Breast epithelium (tissue), 4 donors: ENCODE measurements at regions not wholly inside any gene's neighbourhood (a gene's known extent, or its start where the extent isn't known, plus 50 kb on each side); places are given as distances from the start of the nearest gene placed in this dataset.

Source experiments
- DNase-seq, 2 donors: peaks; one replicate each; pipeline ENCODE4 v3.0.0-alpha.2; 2019; ENCODE audit warnings: low spot score in 2 of 2
- H3K27ac ChIP-seq, 2 donors: fragments of 200-600 bp; sonication (generic) in 1 of 2; one replicate each; pipeline ENCODE4 v1.5.1; 2016 to 2019; ENCODE audit warnings: mild to moderate bottlenecking in 1 of 2
- H3K27me3 ChIP-seq, 2 donors: fragments of 200-600 bp; sonication (generic) in 1 of 2; one replicate each; pipeline versions ENCODE4 v1.5.1 to v1.6.0; 2017 to 2019; ENCODE audit warnings: control low read depth in 1 of 2, mild to moderate bottlenecking in 1 of 2
- H3K36me3 ChIP-seq: fragments of 200-600 bp; one replicate; pipeline ENCODE4 v1.5.1; 2019
- H3K4me1 ChIP-seq, 2 donors: fragments of 200-600 bp; sonication (generic); one replicate each; pipeline ENCODE4 v1.5.1; 2016 to 2019; ENCODE audit warnings: control low read depth in 1 of 2
- H3K4me3 ChIP-seq, 3 donors: fragments of 200-600 bp; sonication (generic); 1 replicate in 2 of 3; 2 replicates in 1 of 3; pipeline ENCODE4 v1.5.1; 2016 to 2019; ENCODE audit warnings: mild to moderate bottlenecking in 3 of 3, moderate library complexity in 2 of 3
- H3K9me3 ChIP-seq, 2 donors: fragments of 200-600 bp; sonication (generic) in 1 of 2; one replicate each; pipeline ENCODE4 v1.5.1; 2016 to 2019; ENCODE audit warnings: control low read depth in 1 of 2
- CTCF ChIP-seq, 3 donors: fragments of 450-650 bp; IDR thresholded peaks; one replicate each; pipeline ENCODE4 v1.5.1; 2016 to 2017; ENCODE audit warnings: antibody characterized with exemption in 3 of 3, mild to moderate bottlenecking in 3 of 3, moderate library complexity in 3 of 3
- POLR2A ChIP-seq: fragments of 450-650 bp; IDR thresholded peaks from one replicate; pipeline ENCODE4 v1.6.1; 2016; ENCODE audit warnings: antibody characterized with exemption, mild to moderate bottlenecking, moderate library complexity
- POLR2AphosphoS5 ChIP-seq, 3 donors: sonication (generic); formaldehyde crosslinking; IDR thresholded peaks; one replicate each; pipeline ENCODE4 v1.6.1; 2017; ENCODE audit warnings: antibody characterized with exemption in 3 of 3
- intact Hi-C: fragments of 100-400 bp; cut with DNase I; formaldehyde crosslinking; loops from one replicate; pipeline ENCODE4 v1.15.1; 2023; ENCODE audit warnings: low total_unique reads

GRCh38 chr7:47145186-47145725 is 436.7 kb downstream of the TNS3 start:
- Histone ChIP-seq H3K4me3 (no peak overlapping the region), H3K9me3 (no peaks in the 10 kb centered on the region), H3K36me3 (no peaks in the 10 kb centered on the region), H3K4me1 (no peaks in the 10 kb centered on the region), H3K27me3 (no peaks in the 10 kb centered on the region), H3K27ac (no peak overlapping the region)
- TF ChIP-seq CTCF (IDR thresholded peaks at IDR 0.05) (no peak), POLR2A (no peak), POLR2AphosphoS5 (IDR thresholded peaks at IDR 0.05) (no peak)
- intact Hi-C loops: loop anchor here (5.0 kb wide), 1 partner anchor 397 kb away; no protein-coding TSS in a partner anchor
- no peak for DNase-seq

GRCh38 chr7:47143339-47143738 is 438.6 kb downstream of the TNS3 start:
- H3K9me3 ChIP-seq: no peaks in the 10 kb centered on the region
- H3K36me3 ChIP-seq: no peaks in the 10 kb centered on the region
- intact Hi-C loops: no loop called here

GRCh38 chr7:47142867-47143175 is 439.1 kb downstream of the TNS3 start:
- H3K4me3 ChIP-seq: no peak overlapping the region
- H3K36me3 ChIP-seq: no peaks in the 10 kb centered on the region
- H3K27ac ChIP-seq: no peak overlapping the region
- no peak for DNase-seq
- TF ChIP-seq CTCF (IDR thresholded peaks at IDR 0.05) (no peak), POLR2A (no peak), POLR2AphosphoS5 (IDR thresholded peaks at IDR 0.05) (no peak)
- intact Hi-C loops: no loop called here
- H3K27me3 ChIP-seq: no peaks in the 10 kb centered on the region
- no peaks in the 10 kb centered on the region for H3K9me3 ChIP-seq
- H3K4me1 ChIP-seq: no peaks in the 10 kb centered on the region

More at GRCh38 chr7:47143339-47143738, 438.6 kb downstream of the TNS3 start:
- TF ChIP-seq CTCF (IDR thresholded peaks at IDR 0.05) (no peak), POLR2A (no peak), POLR2AphosphoS5 (IDR thresholded peaks at IDR 0.05) (no peak)
- Histone ChIP-seq H3K27me3 (no peaks in the 10 kb centered on the region), H3K27ac (no peak overlapping the region), H3K4me1 (no peaks in the 10 kb centered on the region), H3K4me3 (no peak overlapping the region)
- DNase-seq: no peak

GRCh38 chr7:47142169-47142866 is 439.6 kb downstream of the TNS3 start:
- H3K36me3 ChIP-seq: no peaks in the 10 kb centered on the region
- no peak overlapping the region for H3K27ac ChIP-seq
- H3K4me3 ChIP-seq: no peak overlapping the region
- no peaks in the 10 kb centered on the region for H3K27me3 ChIP-seq
- TF ChIP-seq POLR2A: no peak
- no peak for TF ChIP-seq CTCF (IDR thresholded peaks at IDR 0.05)
- TF ChIP-seq POLR2AphosphoS5 (IDR thresholded peaks at IDR 0.05): no peak
- H3K4me1 ChIP-seq: no peaks in the 10 kb centered on the region
- intact Hi-C loops: no loop called here
- H3K9me3 ChIP-seq: no peaks in the 10 kb centered on the region
- no peak for DNase-seq

GRCh38 chr7:47132471-47132870 is 449.4 kb downstream of the TNS3 start:
- intact Hi-C loops: loop anchor here (10.0 kb wide), 1 partner anchor 162 kb away; no protein-coding TSS in a partner anchor
- Histone ChIP-seq H3K27ac (no peak overlapping the region), H3K4me1 (no peaks in the 10 kb centered on the region), H3K4me3 (no peak overlapping the region), H3K36me3 (no peaks in the 10 kb centered on the region), H3K27me3 (no peaks in the 10 kb centered on the region), H3K9me3 (no peaks in the 10 kb centered on the region)
- TF ChIP-seq CTCF (IDR thresholded peaks at IDR 0.05): no peak
- no peak for TF ChIP-seq POLR2AphosphoS5 (IDR thresholded peaks at IDR 0.05)
- TF ChIP-seq POLR2A: no peak
- no peak for DNase-seq
